ENCODE measurements at regions not wholly inside any gene's neighbourhood (a gene's known extent, or its start where the extent isn't known, plus 50 kb on each side); places are given as distances from the start of the nearest gene placed in this dataset.

GRCh38 chr16:74143171-74143570 lies 153.4 kb upstream of the PSMD7 start:
- H3K27ac ChIP-seq (ENCODE audit: low read depth, low read length): no peak overlapping the region
- peaks cover 5% of the 10 kb centered on the region for H3K27me3 Mint-ChIP-seq (ENCODE audit: insufficient read depth)
- H3K27ac Mint-ChIP-seq: no peak overlapping the region
- H3K9me3 ChIP-seq (ENCODE audit: control insufficient read depth, low read length): peaks cover 11% of the 10 kb centered on the region
- H3K4me1 ChIP-seq (ENCODE audit: control insufficient read depth, insufficient read depth, low read length): no peaks in the 10 kb centered on the region
- DNase-seq: no peak
- no peak overlapping the region for H3K4me3 Mint-ChIP-seq
- H3K36me3 ChIP-seq (ENCODE audit: control insufficient read depth, insufficient read depth, low read length): no peaks in the 10 kb centered on the region
- WGBS, 2 experiments (ENCODE audit: insufficient coverage in 1 of 2, insufficient read length in 1 of 2): 91 to 100% methylated on average over 3 of the region's 3 CpGs
- no peaks in the 10 kb centered on the region for H3K36me3 Mint-ChIP-seq (ENCODE audit: low read depth)
- H3K9ac ChIP-seq (ENCODE audit: extremely low read depth, low read length, poor library complexity, severe bottlenecking): no peak overlapping the region
- peaks cover 26% of the 10 kb centered on the region for H3K9me3 Mint-ChIP-seq
- no peaks in the 10 kb centered on the region for H3K4me1 Mint-ChIP-seq
- no peak overlapping the region for H3K4me3 ChIP-seq (ENCODE audit: low read length)
- TF ChIP-seq, protein P1, sequence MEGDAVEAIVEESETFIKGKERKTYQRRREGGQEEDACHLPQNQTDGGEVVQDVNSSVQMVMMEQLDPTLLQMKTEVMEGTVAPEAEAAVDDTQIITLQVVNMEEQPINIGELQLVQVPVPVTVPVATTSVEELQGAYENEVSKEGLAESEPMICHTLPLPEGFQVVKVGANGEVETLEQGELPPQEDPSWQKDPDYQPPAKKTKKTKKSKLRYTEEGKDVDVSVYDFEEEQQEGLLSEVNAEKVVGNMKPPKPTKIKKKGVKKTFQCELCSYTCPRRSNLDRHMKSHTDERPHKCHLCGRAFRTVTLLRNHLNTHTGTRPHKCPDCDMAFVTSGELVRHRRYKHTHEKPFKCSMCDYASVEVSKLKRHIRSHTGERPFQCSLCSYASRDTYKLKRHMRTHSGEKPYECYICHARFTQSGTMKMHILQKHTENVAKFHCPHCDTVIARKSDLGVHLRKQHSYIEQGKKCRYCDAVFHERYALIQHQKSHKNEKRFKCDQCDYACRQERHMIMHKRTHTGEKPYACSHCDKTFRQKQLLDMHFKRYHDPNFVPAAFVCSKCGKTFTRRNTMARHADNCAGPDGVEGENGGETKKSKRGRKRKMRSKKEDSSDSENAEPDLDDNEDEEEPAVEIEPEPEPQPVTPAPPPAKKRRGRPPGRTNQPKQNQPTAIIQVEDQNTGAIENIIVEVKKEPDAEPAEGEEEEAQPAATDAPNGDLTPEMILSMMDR (conservative IDR thresholded peaks at IDR 0.05): no peak
- H3K27me3 ChIP-seq (ENCODE audit: control insufficient read depth, insufficient read depth, low read length, poor library complexity, severe bottlenecking): no peaks in the 10 kb centered on the region

DNA sequence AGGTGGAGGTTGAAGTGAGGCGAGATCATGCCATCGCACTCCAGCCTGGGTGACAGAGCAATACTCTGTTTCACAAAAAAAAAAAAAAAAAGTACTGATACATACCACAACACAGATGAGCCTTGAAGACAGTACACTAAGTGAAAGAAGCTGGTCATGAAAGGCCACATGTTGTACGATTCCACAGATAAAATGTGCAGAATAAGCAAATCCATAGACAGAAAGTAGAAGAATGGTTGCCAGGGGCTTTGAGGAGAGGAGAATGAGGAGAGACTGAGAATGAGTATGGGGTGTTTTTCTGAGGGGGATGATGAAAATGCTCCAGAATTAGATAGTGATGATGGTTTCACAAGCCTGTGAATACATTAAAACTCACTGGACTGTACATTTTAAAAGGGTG lies 155.6 kb upstream of the PSMD7 start:
- H3K36me3 Mint-ChIP-seq (ENCODE audit: low read depth): no peaks in the 10 kb centered on the region
- H3K9ac ChIP-seq (ENCODE audit: extremely low read depth, low read length, poor library complexity, severe bottlenecking): no peak overlapping the region
- H3K9me3 ChIP-seq (ENCODE audit: control insufficient read depth, low read length): peaks cover 11% of the 10 kb centered on the region
- no peak for DNase-seq
- no peak overlapping the region for H3K27ac ChIP-seq (ENCODE audit: low read depth, low read length)
- no peaks in the 10 kb centered on the region for H3K4me1 ChIP-seq (ENCODE audit: control insufficient read depth, insufficient read depth, low read length)
- no peaks in the 10 kb centered on the region for H3K27me3 ChIP-seq (ENCODE audit: control insufficient read depth, insufficient read depth, low read length, poor library complexity, severe bottlenecking)
- WGBS, 2 experiments (ENCODE audit: insufficient coverage in 1 of 2, insufficient read length in 1 of 2): 97% methylated on average over 3 of the region's 3 CpGs; no CpG with 5 or more reads in 1 of the 2 experiments
- H3K36me3 ChIP-seq (ENCODE audit: control insufficient read depth, insufficient read depth, low read length): no peaks in the 10 kb centered on the region
- H3K4me3 ChIP-seq (ENCODE audit: low read length): no peak overlapping the region
- peaks cover 23% of the 10 kb centered on the region for H3K9me3 Mint-ChIP-seq
- H3K4me1 Mint-ChIP-seq: no peaks in the 10 kb centered on the region
- TF ChIP-seq, protein P1 (conservative IDR thresholded peaks at IDR 0.05): no peak
- H3K27ac Mint-ChIP-seq: no peak overlapping the region
- H3K4me3 Mint-ChIP-seq: no peak overlapping the region
- H3K27me3 Mint-ChIP-seq (ENCODE audit: insufficient read depth): peaks cover 5% of the 10 kb centered on the region

- TF ChIP-seq, protein P1 (conservative IDR thresholded peaks at IDR 0.05): no peak
- 94 to 98% methylated on average over 3 of the region's 3 CpGs for WGBS, 2 experiments (ENCODE audit: insufficient coverage in 1 of 2, insufficient read length in 1 of 2)
- no peak overlapping the region for H3K27ac Mint-ChIP-seq
These were observed 156.1 kb upstream of the PSMD7 start for GRCh38 chr16:74140557-74140956.

More at GRCh38 chr16:74140557-74140956, 156.1 kb upstream of the PSMD7 start:
- no peak overlapping the region for H3K27ac ChIP-seq (ENCODE audit: low read depth, low read length)
- peaks cover 11% of the 10 kb centered on the region for H3K9me3 ChIP-seq (ENCODE audit: control insufficient read depth, low read length)
- peaks cover 5% of the 10 kb centered on the region for H3K27me3 Mint-ChIP-seq (ENCODE audit: insufficient read depth)
- H3K9me3 Mint-ChIP-seq: peaks cover 23% of the 10 kb centered on the region
- no peaks in the 10 kb centered on the region for H3K36me3 ChIP-seq (ENCODE audit: control insufficient read depth, insufficient read depth, low read length)
- H3K4me3 ChIP-seq (ENCODE audit: low read length): no peak overlapping the region
- no peak for DNase-seq
- H3K4me1 Mint-ChIP-seq: no peaks in the 10 kb centered on the region
- H3K27me3 ChIP-seq (ENCODE audit: control insufficient read depth, insufficient read depth, low read length, poor library complexity, severe bottlenecking): no peaks in the 10 kb centered on the region
- no peaks in the 10 kb centered on the region for H3K4me1 ChIP-seq (ENCODE audit: control insufficient read depth, insufficient read depth, low read length)
- H3K9ac ChIP-seq (ENCODE audit: extremely low read depth, low read length, poor library complexity, severe bottlenecking): no peak overlapping the region
- H3K36me3 Mint-ChIP-seq (ENCODE audit: low read depth): no peaks in the 10 kb centered on the region
- no peak overlapping the region for H3K4me3 Mint-ChIP-seq

Data from endodermal cell (in vitro differentiated cells).